SK-N-SH (cell line): ENCODE measurements at regions not wholly inside any gene's neighbourhood (a gene's known extent, or its start where the extent isn't known, plus 50 kb on each side); places are given as distances from the start of the nearest gene placed in this dataset.

Experiments used
- CTCF ChIA-PET: fragments of 300-600, 350-600 bp; formaldehyde crosslinking; extraction: SDS; loops from one replicate; lab custom pipeline; 2021; lab: Yijun Ruan, JAX
- POLR2A ChIA-PET: fragments of 350-600 bp; sonication (Branson Sonifier 250); formaldehyde crosslinking; extraction: SDS; loops from one replicate; lab custom pipeline; 2020; ENCODE audit warnings: antibody characterized with exemption, inconsistent platforms; lab: Yijun Ruan, JAX
- DNase-seq: peaks from one replicate; pipeline ENCODE4 v3.0.0; 2012
- H2AFZ ChIP-seq: fragments of 200-600 bp; sonication (generic); 2 replicates; pipeline ENCODE4 v1.8.1; 2016; ENCODE audit warnings: antibody characterized with exemption, mild to moderate bottlenecking, low read depth
- H3F3A ChIP-seq: fragments of 200-600 bp; sonication (generic); replicated peaks from 2 replicates; pipeline ENCODE3; 2016; ENCODE audit warnings: antibody characterized with exemption, mild to moderate bottlenecking; ENCODE audit not compliant: insufficient read depth
- H3K27ac ChIP-seq, 2 experiments: fragments of 200-500 bp in 1 of 2; fragments of 200-600 bp in 1 of 2; sonication (Bioruptor generic) in 1 of 2; sonication (generic), shearing (Covaris generic) in 1 of 2; 2 replicates each; pipeline versions ENCODE4 v1.5.1 to v1.6.1; 2014 to 2016; ENCODE audit warnings: low read depth in 2 of 2, inconsistent platforms in 1 of 2, low read length in 1 of 2, mild to moderate bottlenecking in 1 of 2, mixed read lengths in 1 of 2
- H3K27me3 ChIP-seq: fragments of 200-600 bp; sonication (generic), shearing (Covaris generic); 2 replicates; pipeline ENCODE4 v1.6.1; 2016; ENCODE audit warnings: mixed run types; ENCODE audit not compliant: insufficient read depth
- H3K36me3 ChIP-seq, 2 experiments: fragments of 200-500 bp in 1 of 2; fragments of 200-600 bp in 1 of 2; sonication (Bioruptor generic) in 1 of 2; sonication (generic) in 1 of 2; replicated peaks in 1 of 2; 2 replicates each; pipeline versions ENCODE3 to v1.5.1; 2014 to 2016; ENCODE audit warnings: low read length in 1 of 2, mild to moderate bottlenecking in 1 of 2; ENCODE audit not compliant: insufficient read depth in 2 of 2, control insufficient read depth in 1 of 2
- H3K4me1 ChIP-seq, 2 experiments: fragments of 200-500 bp in 1 of 2; fragments of 200-600 bp in 1 of 2; sonication (Bioruptor generic) in 1 of 2; sonication (generic), shearing (Covaris generic) in 1 of 2; 2 replicates each; pipeline versions ENCODE4 v1.5.1 to v1.6.1; 2014 to 2016; ENCODE audit warnings: low read depth in 1 of 2, low read length in 1 of 2, mixed run types in 1 of 2; ENCODE audit not compliant: insufficient read depth in 2 of 2, control insufficient read depth in 1 of 2
- H3K4me2 ChIP-seq: fragments of 200-600 bp; sonication (generic), shearing (Covaris generic); 2 replicates; pipeline ENCODE4 v1.6.1; 2017; ENCODE audit warnings: mixed run types
- H3K4me3 ChIP-seq, 2 experiments: fragments of 200-500 bp in 1 of 2; fragments of 200-600 bp in 1 of 2; sonication (Bioruptor generic) in 1 of 2; sonication (generic), shearing (Covaris generic) in 1 of 2; 2 replicates each; pipeline versions ENCODE4 v1.5.1 to v1.8.1; 2014 to 2016; ENCODE audit warnings: low read depth in 2 of 2, inconsistent platforms in 1 of 2, low read length in 1 of 2, mild to moderate bottlenecking in 1 of 2, mixed read lengths in 1 of 2, moderate library complexity in 1 of 2
- H3K79me2 ChIP-seq: fragments of 200-600 bp; sonication (generic); 2 replicates; pipeline ENCODE4 v1.8.1; 2017; ENCODE audit warnings: mild to moderate bottlenecking; ENCODE audit not compliant: insufficient read depth
- H3K9ac ChIP-seq: fragments of 200-600 bp; sonication (generic); 2 replicates; pipeline ENCODE4 v1.6.1; 2017; ENCODE audit warnings: mixed run types
- H3K9me2 ChIP-seq: fragments of 200-600 bp; sonication (generic); 2 replicates; pipeline ENCODE4 v1.6.1; 2017; ENCODE audit warnings: mixed run types
- H3K9me3 ChIP-seq: fragments of 200-600 bp; sonication (generic); 2 replicates; pipeline ENCODE4 v1.6.1; 2017; ENCODE audit warnings: mixed run types, mild to moderate bottlenecking, moderate library complexity
- H4K20me1 ChIP-seq: fragments of 200-600 bp; sonication (generic); 2 replicates; pipeline ENCODE4 v1.6.1; 2017; ENCODE audit warnings: mild to moderate bottlenecking, mixed run types; ENCODE audit not compliant: insufficient read depth
- ELF1 ChIP-seq: IDR thresholded peaks from 2 replicates; pipeline ENCODE4 v1.4.0; 2012
- EZH2phosphoT487 ChIP-seq: fragments of 200-600 bp; sonication (generic); IDR thresholded peaks from 2 replicates; pipeline ENCODE4 v1.6.1; 2017; ENCODE audit warnings: low read depth, mixed run types, mild to moderate bottlenecking, antibody characterized with exemption, moderate library complexity, borderline replicate concordance
- FOSL2 ChIP-seq: IDR thresholded peaks from 2 replicates; pipeline ENCODE4 v1.4.0; 2012; ENCODE audit warnings: low read depth, mild to moderate bottlenecking, moderate library complexity, borderline replicate concordance
- GABPA ChIP-seq: IDR thresholded peaks from 2 replicates; pipeline ENCODE4 v1.4.0; 2012; ENCODE audit warnings: low read depth, mild to moderate bottlenecking
- IRF3 ChIP-seq: fragments of 150-350 bp; IDR thresholded peaks from 2 replicates; pipeline ENCODE4 v1.6.1; 2016; ENCODE audit warnings: mild to moderate bottlenecking, low read depth, low read length
- JUND ChIP-seq: IDR thresholded peaks from 2 replicates; pipeline ENCODE4 v1.4.0; 2012
- MAX ChIP-seq: IDR thresholded peaks from 2 replicates; pipeline ENCODE4 v1.4.0; 2012; ENCODE audit warnings: low read depth
- MEF2A ChIP-seq: IDR thresholded peaks from 2 replicates; pipeline ENCODE4 v1.4.0; 2012; ENCODE audit warnings: low read depth, borderline replicate concordance
- NRF1 ChIP-seq: IDR thresholded peaks from 2 replicates; pipeline ENCODE4 v1.6.1; 2012; ENCODE audit warnings: low read depth, mild to moderate bottlenecking, low read length
- RCOR1 ChIP-seq: fragments of 150-350 bp; IDR thresholded peaks from 2 replicates; pipeline ENCODE4 v1.6.1; 2017; ENCODE audit warnings: antibody characterized with exemption, low read length
- REST ChIP-seq: IDR thresholded peaks from 2 replicates; pipeline ENCODE4 v1.6.1; 2012; ENCODE audit warnings: mild to moderate bottlenecking, low read depth, low read length, moderate library complexity
- RXRA ChIP-seq: IDR thresholded peaks from 2 replicates; pipeline ENCODE4 v1.4.0; 2012; ENCODE audit warnings: low read depth, mild to moderate bottlenecking, borderline replicate concordance
- SMC3 ChIP-seq: IDR thresholded peaks from 2 replicates; pipeline ENCODE4 v1.6.1; 2012; ENCODE audit warnings: low read depth, low read length, improper control_type of control experiment
- TAF1 ChIP-seq: IDR thresholded peaks from 2 replicates; pipeline ENCODE4 v1.6.1; 2012; ENCODE audit warnings: low read depth, mild to moderate bottlenecking, low read length, moderate library complexity, borderline replicate concordance
- TCF12 ChIP-seq: IDR thresholded peaks from 2 replicates; pipeline ENCODE4 v1.4.0; 2012
- TEAD4 ChIP-seq: IDR thresholded peaks from 2 replicates; pipeline ENCODE4 v1.4.0; 2012; ENCODE audit warnings: mild to moderate bottlenecking, borderline replicate concordance; ENCODE audit not compliant: insufficient read depth
- USF1 ChIP-seq: IDR thresholded peaks from 2 replicates; pipeline ENCODE4 v1.4.0; 2012; ENCODE audit warnings: low read depth, borderline replicate concordance
- USF2 ChIP-seq: fragments of 150-350 bp; IDR thresholded peaks from 2 replicates; pipeline ENCODE4 v1.6.1; 2017; ENCODE audit warnings: antibody characterized with exemption, low read length, low read depth, borderline replicate concordance
- YY1 ChIP-seq: IDR thresholded peaks from 2 replicates; pipeline ENCODE4 v1.4.0; 2012; ENCODE audit warnings: low read depth, mild to moderate bottlenecking
- WGBS: methylation state at CpG from one replicate; pipeline ENCODE4 v1.1.6; 2017; ENCODE audit warnings: low lambda C conversion rate; 5-methylcytosine and 5-hydroxymethylcytosine counted together

- Histone ChIP-seq H3K36me3 (no peaks in the 10 kb centered on the region), H3F3A (no peaks in the 10 kb centered on the region), H3K9me3 (no peaks in the 10 kb centered on the region), H3K4me3 (no peak overlapping the region), H3K9ac (no peak overlapping the region), H3K27me3 (no peaks in the 10 kb centered on the region), H4K20me1 (no peaks in the 10 kb centered on the region), H3K79me2 (no peaks in the 10 kb centered on the region), H3K4me2 (no peak overlapping the region), H2AFZ (no peak overlapping the region), H3K4me1 (no peaks in the 10 kb centered on the region), H3K9me2 (0 out of 2 replicates have a peak, but pooled peaks cover 3% of the 10 kb centered on the region), H3K27ac (no peak overlapping the region)
- no peak for DNase-seq
- POLR2A ChIA-PET, result no interaction called here
- TF ChIP-seq GABPA (no peak), ELF1 (no peak), RXRA (no peak), JUND (no peak), IRF3 (no peak), REST (no peak), RCOR1 (no peak)
- CTCF ChIA-PET, result no interaction called here
Observed at GRCh38 chr12:73383584-73384222, 1111.5 kb downstream of the TRHDE start.

- ChIA-PET CTCF (no interaction called here), POLR2A (no interaction called here)
- H3K36me3 ChIP-seq, result no peaks in the 10 kb centered on the region
- H3K79me2 ChIP-seq, result no peaks in the 10 kb centered on the region
- no peaks in the 10 kb centered on the region for H3K9me3 ChIP-seq
- no peak overlapping the region for H3K4me2 ChIP-seq
- no peak overlapping the region for H3K27ac ChIP-seq
- H3K27me3 ChIP-seq, result no peaks in the 10 kb centered on the region
- H2AFZ ChIP-seq, result no peak overlapping the region
- H3K9ac ChIP-seq, result no peak overlapping the region
- 6% methylated on average over 1 of the region's 1 CpG for WGBS
- no peak overlapping the region for H3K4me3 ChIP-seq
- no peaks in the 10 kb centered on the region for H3K4me1 ChIP-seq
- no peak for DNase-seq
- 0 out of 2 replicates have a peak, but pooled peaks cover 3% of the 10 kb centered on the region for H3K9me2 ChIP-seq
- no peaks in the 10 kb centered on the region for H4K20me1 ChIP-seq
- no peaks in the 10 kb centered on the region for H3F3A ChIP-seq
- TF ChIP-seq MAX (no peak), FOSL2 (no peak), GABPA (no peak), NRF1 (no peak), YY1 (no peak), RCOR1 (no peak), USF2 (no peak), TEAD4 (no peak), SMC3 (no peak), EZH2phosphoT487 (no peak), MEF2A (no peak), TAF1 (no peak), TCF12 (no peak), USF1 (no peak)
Observed at GRCh38 chr12:73384592-73384991, 1112.4 kb downstream of the TRHDE start.
